ENCODE measurements at regions not wholly inside any gene's neighbourhood (a gene's known extent, or its start where the extent isn't known, plus 50 kb on each side); places are given as distances from the start of the nearest gene placed in this dataset.

- no peak overlapping the region for H3K4me3 ChIP-seq (ENCODE audit: low read depth, low read length)
- DNase-seq (ENCODE audit: low read depth) = no peak
- TF ChIP-seq CTCF (IDR thresholded peaks at IDR 0.05; ENCODE audit: control insufficient read depth, extremely low read depth, insufficient read depth) = no peak
Measured at GRCh38 chr13:59483501-59484145, 680.1 kb downstream of the DIAPH3 start.

GRCh38 chr13:59487883-59488282 is 675.8 kb downstream of the DIAPH3 start:
- H3K4me3 ChIP-seq (ENCODE audit: low read depth, low read length) = no peak overlapping the region
- no peak for TF ChIP-seq CTCF (IDR thresholded peaks at IDR 0.05; ENCODE audit: control insufficient read depth, extremely low read depth, insufficient read depth)
- no peak for DNase-seq (ENCODE audit: low read depth)

GRCh38 chr13:59488436-59488835 is 675.3 kb downstream of the DIAPH3 start:
- no peak for TF ChIP-seq CTCF (IDR thresholded peaks at IDR 0.05; ENCODE audit: control insufficient read depth, extremely low read depth, insufficient read depth)
- no peak overlapping the region for H3K4me3 ChIP-seq (ENCODE audit: low read depth, low read length)
- no peak for DNase-seq (ENCODE audit: low read depth)

GRCh38 chr13:59490651-59491050 is 673.1 kb downstream of the DIAPH3 start:
- TF ChIP-seq CTCF (IDR thresholded peaks at IDR 0.05; ENCODE audit: control insufficient read depth, extremely low read depth, insufficient read depth) = no peak
- no peak overlapping the region for H3K4me3 ChIP-seq (ENCODE audit: low read depth, low read length)
- no peak for DNase-seq (ENCODE audit: low read depth)

- no peak for TF ChIP-seq CTCF (IDR thresholded peaks at IDR 0.05; ENCODE audit: control insufficient read depth, extremely low read depth, insufficient read depth)
- no peak for DNase-seq (ENCODE audit: low read depth)
- H3K4me3 ChIP-seq (ENCODE audit: low read depth, low read length) = no peak overlapping the region
Measured at GRCh38 chr13:59492030-59492636, 671.6 kb downstream of the DIAPH3 start.

- TF ChIP-seq CTCF (IDR thresholded peaks at IDR 0.05; ENCODE audit: control insufficient read depth, extremely low read depth, insufficient read depth) = no peak
- no peak overlapping the region for H3K4me3 ChIP-seq (ENCODE audit: low read depth, low read length)
- DNase-seq (ENCODE audit: low read depth) = no peak
Measured at GRCh38 chr13:59493436-59493965, 670.2 kb downstream of the DIAPH3 start.

All from LNCaP clone FGC (cell line).